Spinal cord (tissue), 9 donors: ENCODE measurements at regions not wholly inside any gene's neighbourhood (a gene's known extent, or its start where the extent isn't known, plus 50 kb on each side); places are given as distances from the start of the nearest gene placed in this dataset.
"Not testable (repeated sequence)": the region's sequence is repeated elsewhere in the genome, so short reads cannot be mapped to it uniquely, and the experiment has no call there.

Experiments used
- DNase-seq, 6 donors: peaks; one replicate each; pipeline versions ENCODE4 v3.0.0 to v3.0.0-alpha.2; 2013 to 2015; ENCODE audit warnings: low spot score in 6 of 6, low read depth in 4 of 6
- H3K27ac ChIP-seq: one replicate; pipeline ENCODE4 v1.5.1; 2013; ENCODE audit warnings: low read depth, low read length, control low read depth
- H3K27me3 ChIP-seq: one replicate; pipeline ENCODE4 v1.6.1; 2013; ENCODE audit warnings: low read length; ENCODE audit not compliant: control insufficient read depth, insufficient read depth
- H3K36me3 ChIP-seq: one replicate; pipeline ENCODE4 v1.6.1; 2013; ENCODE audit warnings: low read length; ENCODE audit not compliant: control insufficient read depth, insufficient read depth
- H3K4me1 ChIP-seq: one replicate; pipeline ENCODE4 v1.6.1; 2013; ENCODE audit warnings: low read length; ENCODE audit not compliant: control insufficient read depth, insufficient read depth
- H3K4me3 ChIP-seq: one replicate; pipeline ENCODE4 v1.5.1; 2013; ENCODE audit warnings: low read depth, low read length, control low read depth
- H3K9me3 ChIP-seq: one replicate; pipeline ENCODE4 v1.6.1; 2013; ENCODE audit warnings: low read length; ENCODE audit not compliant: control insufficient read depth, insufficient read depth
- WGBS: methylation state at CpG from one replicate; pipeline ENCODE4 v1.1.5; 2013; ENCODE audit warnings: missing lambda C conversion rate; ENCODE audit not compliant: insufficient coverage; 5-methylcytosine and 5-hydroxymethylcytosine counted together
- donor health status: healthy.

- WGBS = no CpG with 5 or more reads among the region's 1 CpG
- H3K27me3 ChIP-seq = no peaks in the 10 kb centered on the region
- no peak overlapping the region for H3K4me3 ChIP-seq
- H3K4me1 ChIP-seq = no peaks in the 10 kb centered on the region
- DNase-seq = no peak
- H3K9me3 ChIP-seq = peaks cover 2% of the 10 kb centered on the region
- no peak overlapping the region for H3K27ac ChIP-seq
- no peaks in the 10 kb centered on the region for H3K36me3 ChIP-seq
Measured at GRCh38 chr2:168317282-168317681, 69.9 kb upstream of the STK39 start.

- no peak for DNase-seq
- no peak overlapping the region for H3K4me3 ChIP-seq
- no peaks in the 10 kb centered on the region for H3K9me3 ChIP-seq
- no peaks in the 10 kb centered on the region for H3K36me3 ChIP-seq
- no peaks in the 10 kb centered on the region for H3K4me1 ChIP-seq
- H3K27me3 ChIP-seq = no peaks in the 10 kb centered on the region
- no peak overlapping the region for H3K27ac ChIP-seq
Measured at GRCh38 chr2:168320267-168320666, 72.9 kb upstream of the STK39 start.

DNA sequence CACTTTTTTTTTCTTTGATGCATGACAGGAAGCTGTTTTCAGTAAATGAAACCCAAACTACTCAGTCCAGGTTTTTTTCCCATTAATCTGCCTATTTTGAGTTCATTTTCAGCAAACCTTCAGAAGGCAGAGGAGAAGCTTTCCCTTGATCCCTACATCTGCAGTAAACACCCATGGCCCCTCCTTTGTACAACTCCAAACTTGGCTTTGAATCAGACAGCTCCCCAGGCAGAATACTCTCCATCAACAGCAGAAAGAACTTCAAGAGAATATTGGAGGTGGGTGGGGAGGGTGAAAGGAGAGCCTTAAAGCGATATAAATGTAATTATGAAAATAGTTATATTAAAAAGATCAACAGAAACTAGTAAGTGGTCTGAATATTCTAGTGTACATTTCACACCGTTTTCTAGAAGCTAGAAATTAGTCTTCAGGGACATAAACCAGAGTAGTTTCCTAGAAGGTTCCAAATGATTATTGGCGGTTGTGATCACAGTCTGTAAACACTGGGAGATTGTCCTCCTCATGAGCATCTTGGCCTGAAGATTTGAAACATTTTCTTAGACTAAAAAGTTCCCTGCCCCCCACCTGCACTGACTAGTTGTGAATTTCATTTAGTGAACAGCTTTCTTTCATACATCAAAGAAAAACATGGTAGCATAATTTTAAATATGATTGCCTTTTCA, 75.1 kb upstream of the STK39 start:
- DNase-seq = peak in 2 of 6 donors; percentile 16 to 35
- no peaks in the 10 kb centered on the region for H3K36me3 ChIP-seq
- no peaks in the 10 kb centered on the region for H3K4me1 ChIP-seq
- H3K4me3 ChIP-seq = no peak overlapping the region
- no peaks in the 10 kb centered on the region for H3K27me3 ChIP-seq
- no peaks in the 10 kb centered on the region for H3K9me3 ChIP-seq
- WGBS = 67% methylated on average over 1 of the region's 3 CpGs
- no peak overlapping the region for H3K27ac ChIP-seq

DNA sequence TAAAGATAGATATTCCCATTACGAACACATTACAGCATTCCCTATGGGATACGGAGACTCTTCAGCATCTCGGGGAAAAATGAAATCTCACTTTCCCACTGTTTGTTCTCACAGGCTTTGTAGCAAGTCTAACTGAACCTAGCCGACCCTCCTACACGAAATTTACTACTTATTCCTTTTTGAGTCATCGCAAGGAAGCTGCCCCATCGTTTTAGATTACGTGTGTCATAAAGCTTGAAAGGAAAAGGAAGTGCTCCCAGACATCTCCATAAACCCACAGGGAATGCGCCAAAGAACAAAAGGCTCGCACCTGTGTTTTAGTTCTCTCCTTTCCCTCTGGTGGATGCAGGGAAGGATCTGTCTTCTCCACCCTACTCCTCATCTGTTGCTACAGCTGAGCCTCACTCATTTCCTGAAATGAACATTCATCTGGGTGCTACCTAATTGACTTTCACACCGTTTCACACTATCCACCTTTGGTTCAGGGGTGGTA, 76.2 kb upstream of the STK39 start:
- 75% methylated on average over 6 of the region's 11 CpGs for WGBS
- DNase-seq = peak in 1 of 6 donors; percentile 76
- H3K36me3 ChIP-seq = no peaks in the 10 kb centered on the region
- H3K4me1 ChIP-seq = no peaks in the 10 kb centered on the region
- H3K4me3 ChIP-seq = no peak overlapping the region
- H3K27ac ChIP-seq = no peak overlapping the region
- no peaks in the 10 kb centered on the region for H3K27me3 ChIP-seq
- H3K9me3 ChIP-seq = no peaks in the 10 kb centered on the region

GRCh38 chr2:168326572-168326971, 79.2 kb upstream of the STK39 start:
- Histone ChIP-seq H3K9me3 (peaks cover 9% of the 10 kb centered on the region), H3K27me3 (no peaks in the 10 kb centered on the region), H3K4me3 (no peak overlapping the region), H3K27ac (no peak overlapping the region), H3K4me1 (no peaks in the 10 kb centered on the region), H3K36me3 (no peaks in the 10 kb centered on the region)
- 93% methylated on average over 2 of the region's 2 CpGs for WGBS
- DNase-seq = no peak

DNA sequence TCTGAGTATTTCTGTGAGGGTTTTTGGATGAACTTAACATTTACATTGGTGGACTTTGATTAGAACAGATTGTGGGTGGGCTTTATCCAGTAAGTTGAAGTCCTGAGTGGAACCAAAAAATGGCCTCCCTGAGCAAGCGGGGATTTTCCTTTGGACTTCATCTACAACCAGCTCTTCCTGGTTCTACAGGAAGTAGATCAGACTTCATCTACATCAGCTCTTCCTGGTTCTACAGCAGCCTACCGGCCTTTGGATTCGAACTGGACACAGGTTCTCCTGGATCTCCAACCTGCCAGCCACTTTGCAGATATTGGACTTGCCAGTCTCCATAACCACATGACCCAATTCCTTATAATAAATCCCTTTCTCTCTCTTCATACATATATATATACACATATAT, 79.9 kb upstream of the STK39 start:
- no peaks in the 10 kb centered on the region for H3K36me3 ChIP-seq
- 94% methylated on average over 3 of the region's 3 CpGs for WGBS

DNA sequence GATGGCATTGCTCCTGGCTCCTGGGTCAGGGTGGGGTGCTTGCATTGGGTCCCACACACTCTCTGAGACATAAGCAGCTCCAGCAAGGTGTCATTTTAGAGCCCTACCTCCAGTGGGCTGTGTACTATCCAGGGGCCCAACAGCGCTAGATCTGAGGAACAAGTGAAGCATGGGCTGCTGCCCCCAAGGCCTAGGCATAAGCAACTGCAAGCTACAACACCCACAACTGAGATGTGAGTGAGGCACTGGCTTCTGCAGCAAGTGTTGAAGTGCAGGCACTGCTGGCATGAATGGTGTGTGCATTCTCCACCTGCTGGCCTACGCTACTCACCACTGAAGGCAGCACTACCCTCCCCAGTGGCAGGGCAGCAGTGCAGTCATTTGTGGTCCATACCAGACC, 81.0 kb upstream of the STK39 start:
- H3K27me3 ChIP-seq = no peaks in the 10 kb centered on the region
- no peak overlapping the region for H3K27ac ChIP-seq
- peaks cover 9% of the 10 kb centered on the region for H3K9me3 ChIP-seq
- no peak overlapping the region for H3K4me3 ChIP-seq
- H3K36me3 ChIP-seq = no peaks in the 10 kb centered on the region
- no peaks in the 10 kb centered on the region for H3K4me1 ChIP-seq
- WGBS = 100% methylated on average over 2 of the region's 2 CpGs
- no peak for DNase-seq

More for the DNA sequence above, 79.9 kb upstream of the STK39 start:
- Histone ChIP-seq H3K27me3 (no peaks in the 10 kb centered on the region), H3K4me3 (no peak overlapping the region), H3K27ac (no peak overlapping the region), H3K4me1 (no peaks in the 10 kb centered on the region), H3K9me3 (peaks cover 9% of the 10 kb centered on the region)
- no peak for DNase-seq

DNA sequence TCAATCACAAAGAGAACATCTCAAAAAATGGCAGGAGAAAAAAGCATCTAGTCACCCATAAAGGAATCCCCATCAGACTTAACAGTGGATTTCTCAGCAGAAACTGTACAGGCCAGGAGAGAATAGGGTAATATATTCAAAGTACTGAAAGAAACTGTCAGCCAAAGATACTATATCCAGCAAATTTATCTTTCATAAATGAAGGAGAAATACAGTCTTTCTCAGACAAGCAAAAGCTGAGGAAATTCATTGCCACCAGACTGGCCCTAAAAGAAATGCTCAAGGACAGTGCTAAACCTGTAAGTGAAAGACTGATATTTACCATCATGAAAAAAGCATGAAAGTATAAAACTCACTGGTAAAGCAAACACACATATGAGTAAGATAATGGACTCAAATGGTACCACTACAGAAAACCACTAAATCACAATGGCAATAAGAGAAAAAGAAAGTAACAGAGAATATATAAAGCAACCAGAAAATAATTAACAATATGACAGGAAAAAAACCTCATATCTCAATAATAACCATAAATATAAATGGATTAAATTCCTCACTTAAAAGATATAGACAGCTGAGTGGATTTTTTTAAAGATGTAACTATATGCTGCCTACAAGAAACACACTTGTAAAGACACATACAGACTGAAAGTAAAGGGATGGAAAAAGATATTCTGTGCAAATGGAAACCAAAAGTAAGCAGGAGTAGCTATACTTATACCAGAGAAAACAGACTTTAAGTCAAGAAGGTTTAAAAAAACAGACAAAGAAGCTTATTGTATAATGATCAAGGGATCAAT, 83.4 kb upstream of the STK39 start:
- no peak overlapping the region for H3K4me3 ChIP-seq
- H3K36me3 ChIP-seq = no peaks in the 10 kb centered on the region
- H3K9me3 ChIP-seq = peaks cover 9% of the 10 kb centered on the region
- no peaks in the 10 kb centered on the region for H3K4me1 ChIP-seq
- no peak overlapping the region for H3K27ac ChIP-seq
- H3K27me3 ChIP-seq = no peaks in the 10 kb centered on the region
- no peak for DNase-seq

GRCh38 chr2:168335254-168335653, 87.9 kb upstream of the STK39 start:
- not testable (repeated sequence) for H3K4me1 ChIP-seq, H3K4me3 ChIP-seq, H3K27ac ChIP-seq, H3K9me3 ChIP-seq, H3K27me3 ChIP-seq, H3K36me3 ChIP-seq, DNase-seq
- 100% methylated on average over 2 of the region's 8 CpGs for WGBS
